Lower lobe of right lung (tissue), 2 donors: ENCODE measurements at regions not wholly inside any gene's neighbourhood (a gene's known extent, or its start where the extent isn't known, plus 50 kb on each side); places are given as distances from the start of the nearest gene placed in this dataset.
"Not testable (repeated sequence)": the region's sequence is repeated elsewhere in the genome, so short reads cannot be mapped to it uniquely, and the experiment has no call there.

Experiments used
- ATAC-seq, 2 donors: fragments of 200-7000 bp; cut with Tn5 transposase; one replicate each; pipeline ENCODE4 v1.9.1; 2020 to 2022; ENCODE audit warnings: mild to moderate bottlenecking in 2 of 2, moderate library complexity in 2 of 2
- DNase-seq: peaks from one replicate; pipeline ENCODE4 v3.0.0-alpha.2; 2020
- H3K27ac ChIP-seq: fragments of 200-600 bp; one replicate; pipeline ENCODE4 v1.8.0; 2022
- H3K27me3 ChIP-seq: fragments of 200-600 bp; one replicate; pipeline ENCODE4 v1.8.0; 2022; ENCODE audit warnings: low read depth
- H3K36me3 ChIP-seq: fragments of 200-600 bp; one replicate; pipeline ENCODE4 v1.8.0; 2022; ENCODE audit warnings: mild to moderate bottlenecking
- H3K4me1 ChIP-seq: fragments of 200-600 bp; one replicate; pipeline ENCODE4 v1.8.0; 2022
- H3K4me3 ChIP-seq: fragments of 200-600 bp; one replicate; pipeline ENCODE4 v1.8.0; 2022; ENCODE audit warnings: mild to moderate bottlenecking
- H3K9me3 ChIP-seq: fragments of 200-600 bp; one replicate; pipeline ENCODE4 v1.8.0; 2022
- CTCF ChIP-seq: fragments of 200-600 bp; IDR thresholded peaks from one replicate; pipeline ENCODE4 v1.8.0; 2022; ENCODE audit warnings: antibody characterized with exemption, mild to moderate bottlenecking
- intact Hi-C: fragments of 100-400 bp; cut with DNase I; formaldehyde crosslinking; loops from one replicate; pipeline ENCODE4 v1.11.0; 2022
- donor health status: DM: no; HTN: yes; CAD: no; lungs with severe emphysema.

GRCh38 chr2:193373120-193373519 is 1178.4 kb upstream of the TMEFF2 start:
- H3K27me3 ChIP-seq: no peaks in the 10 kb centered on the region
- ATAC-seq (no peak), DNase-seq (no peak)
- H3K4me1 ChIP-seq: no peaks in the 10 kb centered on the region
- H3K36me3 ChIP-seq: no peaks in the 10 kb centered on the region
- H3K27ac ChIP-seq: no peak overlapping the region
- H3K9me3 ChIP-seq: no peaks in the 10 kb centered on the region
- no peak for TF ChIP-seq CTCF
- intact Hi-C loops: no loop called here
- no peak overlapping the region for H3K4me3 ChIP-seq

GRCh38 chr2:193371200-193371599 is 1176.5 kb upstream of the TMEFF2 start:
- no peak overlapping the region for H3K4me3 ChIP-seq
- H3K27ac ChIP-seq: no peak overlapping the region
- intact Hi-C loops: no loop called here
- no peaks in the 10 kb centered on the region for H3K27me3 ChIP-seq
- H3K9me3 ChIP-seq: no peaks in the 10 kb centered on the region
- no peak for TF ChIP-seq CTCF
- no peaks in the 10 kb centered on the region for H3K4me1 ChIP-seq
- ATAC-seq: no peak
- H3K36me3 ChIP-seq: no peaks in the 10 kb centered on the region
- no peak for DNase-seq

- ATAC-seq (no peak), DNase-seq (no peak)
- no peaks in the 10 kb centered on the region for H3K9me3 ChIP-seq
- intact Hi-C loops: no loop called here
- TF ChIP-seq CTCF: no peak
- no peak overlapping the region for H3K27ac ChIP-seq
- no peak overlapping the region for H3K4me3 ChIP-seq
- H3K36me3 ChIP-seq: no peaks in the 10 kb centered on the region
- no peaks in the 10 kb centered on the region for H3K4me1 ChIP-seq
- no peaks in the 10 kb centered on the region for H3K27me3 ChIP-seq
Measured at GRCh38 chr2:193368615-193369014, 1173.9 kb upstream of the TMEFF2 start.

GRCh38 chr2:193357508-193357907 is 1162.8 kb upstream of the TMEFF2 start:
- no peak for DNase-seq
- Histone ChIP-seq H3K27me3 (no peaks in the 10 kb centered on the region), H3K9me3 (no peaks in the 10 kb centered on the region), H3K36me3 (no peaks in the 10 kb centered on the region), H3K27ac (no peak overlapping the region), H3K4me1 (no peaks in the 10 kb centered on the region), H3K4me3 (no peak overlapping the region)
- intact Hi-C loops: no loop called here
- TF ChIP-seq CTCF: no peak
- no peak for ATAC-seq

- H3K4me3 ChIP-seq, H3K9me3 ChIP-seq, H3K27ac ChIP-seq, ATAC-seq, H3K27me3 ChIP-seq, DNase-seq, intact Hi-C loops, H3K4me1 ChIP-seq, H3K36me3 ChIP-seq: not testable (repeated sequence)
Measured at GRCh38 chr2:193352665-193353242, 1158.0 kb upstream of the TMEFF2 start.

GRCh38 chr2:193350509-193350908 is 1155.8 kb upstream of the TMEFF2 start:
- no peak for DNase-seq
- no peak for TF ChIP-seq CTCF
- H3K4me3 ChIP-seq: no peak overlapping the region
- ATAC-seq: no peak
- H3K27ac ChIP-seq: no peak overlapping the region
- H3K36me3 ChIP-seq: no peaks in the 10 kb centered on the region
- intact Hi-C loops: no loop called here
- H3K4me1 ChIP-seq: no peaks in the 10 kb centered on the region
- H3K9me3 ChIP-seq: no peaks in the 10 kb centered on the region
- no peaks in the 10 kb centered on the region for H3K27me3 ChIP-seq
